ENCODE measurements at regions not wholly inside any gene's neighbourhood (a gene's known extent, or its start where the extent isn't known, plus 50 kb on each side); places are given as distances from the start of the nearest gene placed in this dataset.
"Not testable (repeated sequence)": the region's sequence is repeated elsewhere in the genome, so short reads cannot be mapped to it uniquely, and the experiment has no call there.

- DNase-seq; H3K27me3 ChIP-seq (replicated peaks in 2 of 5; ENCODE audit: control insufficient read depth in 4 of 5, insufficient read depth in 5 of 5, low read length in 4 of 5); POLR2A ChIA-PET; CTCF ChIA-PET; H3K9me3 ChIP-seq (ENCODE audit: control extremely low read depth in 1 of 5, control insufficient read depth in 4 of 5, insufficient read depth in 2 of 5, low read depth in 1 of 5, low read length in 4 of 5); H3K36me3 ChIP-seq (ENCODE audit: control insufficient read depth in 4 of 4, insufficient read depth in 4 of 4, low read length in 3 of 4); H3K27ac ChIP-seq (ENCODE audit: insufficient read depth in 1 of 2, low read depth in 1 of 2, low read length in 2 of 2, poor library complexity in 1 of 2, severe bottlenecking in 2 of 2); H3K4me3 ChIP-seq (ENCODE audit: control insufficient read depth in 1 of 7, extremely low read depth in 1 of 7, insufficient read depth in 4 of 7, low read depth in 2 of 7, low read length in 6 of 7); H3K4me1 ChIP-seq (ENCODE audit: control extremely low read depth in 1 of 4, control insufficient read depth in 4 of 4, insufficient read depth in 4 of 4, low read length in 3 of 4): not testable (repeated sequence)
- 81% methylated on average over 10 of the region's 11 CpGs for WGBS (ENCODE audit: insufficient coverage)
Measured at GRCh38 chrX:31014474-31014873, 57.4 kb downstream of the FTHL17 start.

GRCh38 chrX:31012509-31013025 is 59.3 kb downstream of the FTHL17 start:
- CTCF ChIA-PET = no interaction called here
- WGBS (ENCODE audit: insufficient coverage) = 84% methylated on average over 2 of the region's 6 CpGs
- POLR2A ChIA-PET = no interaction called here
- Histone ChIP-seq H3K27me3 (replicated peaks in 2 of 5; ENCODE audit: control insufficient read depth in 4 of 5, insufficient read depth in 5 of 5, low read length in 4 of 5) (no peaks in the 10 kb centered on the region), H3K4me3 (ENCODE audit: control insufficient read depth in 1 of 7, extremely low read depth in 1 of 7, insufficient read depth in 4 of 7, low read depth in 2 of 7, low read length in 6 of 7) (no peak overlapping the region), H3K27ac (ENCODE audit: insufficient read depth in 1 of 2, low read depth in 1 of 2, low read length in 2 of 2, poor library complexity in 1 of 2, severe bottlenecking in 2 of 2) (no peak overlapping the region), H3K36me3 (ENCODE audit: control insufficient read depth in 4 of 4, insufficient read depth in 4 of 4, low read length in 3 of 4) (no peaks in the 10 kb centered on the region), H3K4me1 (ENCODE audit: control extremely low read depth in 1 of 4, control insufficient read depth in 4 of 4, insufficient read depth in 4 of 4, low read length in 3 of 4) (no peaks in the 10 kb centered on the region), H3K9me3 (ENCODE audit: control extremely low read depth in 1 of 5, control insufficient read depth in 4 of 5, insufficient read depth in 2 of 5, low read depth in 1 of 5, low read length in 4 of 5) (no peaks in the 10 kb centered on the region)
- no peak for DNase-seq

GRCh38 chrX:31007321-31007720 is 64.5 kb downstream of the FTHL17 start:
- Histone ChIP-seq H3K27ac (ENCODE audit: insufficient read depth in 1 of 2, low read depth in 1 of 2, low read length in 2 of 2, poor library complexity in 1 of 2, severe bottlenecking in 2 of 2) (no peak overlapping the region), H3K27me3 (replicated peaks in 2 of 5; ENCODE audit: control insufficient read depth in 4 of 5, insufficient read depth in 5 of 5, low read length in 4 of 5) (no peaks in the 10 kb centered on the region), H3K4me3 (ENCODE audit: control insufficient read depth in 1 of 7, extremely low read depth in 1 of 7, insufficient read depth in 4 of 7, low read depth in 2 of 7, low read length in 6 of 7) (no peak overlapping the region), H3K9me3 (ENCODE audit: control extremely low read depth in 1 of 5, control insufficient read depth in 4 of 5, insufficient read depth in 2 of 5, low read depth in 1 of 5, low read length in 4 of 5) (no peaks in the 10 kb centered on the region), H3K36me3 (ENCODE audit: control insufficient read depth in 4 of 4, insufficient read depth in 4 of 4, low read length in 3 of 4) (no peaks in the 10 kb centered on the region), H3K4me1 (ENCODE audit: control extremely low read depth in 1 of 4, control insufficient read depth in 4 of 4, insufficient read depth in 4 of 4, low read length in 3 of 4) (no peaks in the 10 kb centered on the region)
- no peak for DNase-seq
- ChIA-PET CTCF (no interaction called here), POLR2A (no interaction called here)
- WGBS (ENCODE audit: insufficient coverage) = 75% methylated on average over 4 of the region's 4 CpGs

- Histone ChIP-seq H3K36me3 (ENCODE audit: control insufficient read depth in 4 of 4, insufficient read depth in 4 of 4, low read length in 3 of 4) (no peaks in the 10 kb centered on the region), H3K27ac (ENCODE audit: insufficient read depth in 1 of 2, low read depth in 1 of 2, low read length in 2 of 2, poor library complexity in 1 of 2, severe bottlenecking in 2 of 2) (no peak overlapping the region), H3K4me3 (ENCODE audit: control insufficient read depth in 1 of 7, extremely low read depth in 1 of 7, insufficient read depth in 4 of 7, low read depth in 2 of 7, low read length in 6 of 7) (no peak overlapping the region), H3K27me3 (replicated peaks in 2 of 5; ENCODE audit: control insufficient read depth in 4 of 5, insufficient read depth in 5 of 5, low read length in 4 of 5) (no peaks in the 10 kb centered on the region), H3K4me1 (ENCODE audit: control extremely low read depth in 1 of 4, control insufficient read depth in 4 of 4, insufficient read depth in 4 of 4, low read length in 3 of 4) (no peaks in the 10 kb centered on the region), H3K9me3 (ENCODE audit: control extremely low read depth in 1 of 5, control insufficient read depth in 4 of 5, insufficient read depth in 2 of 5, low read depth in 1 of 5, low read length in 4 of 5) (no peaks in the 10 kb centered on the region)
- ChIA-PET CTCF (no interaction called here), POLR2A (no interaction called here)
- no CpG with 5 or more reads among the region's 2 CpGs for WGBS (ENCODE audit: insufficient coverage)
- DNase-seq = no peak
Measured at GRCh38 chrX:31006027-31006426, 65.8 kb downstream of the FTHL17 start.

GRCh38 chrX:30997411-30997810 is 74.4 kb downstream of the FTHL17 start:
- no peak overlapping the region for H3K4me3 ChIP-seq (ENCODE audit: control insufficient read depth in 1 of 7, extremely low read depth in 1 of 7, insufficient read depth in 4 of 7, low read depth in 2 of 7, low read length in 6 of 7)
- 39% methylated on average over 2 of the region's 6 CpGs for WGBS (ENCODE audit: insufficient coverage)
- peaks cover 0 to 11% (median 2%) of the 10 kb centered on the region in 4 experiments for H3K4me1 ChIP-seq (ENCODE audit: control extremely low read depth in 1 of 4, control insufficient read depth in 4 of 4, insufficient read depth in 4 of 4, low read length in 3 of 4)
- H3K27me3 ChIP-seq (replicated peaks in 2 of 5; ENCODE audit: control insufficient read depth in 4 of 5, insufficient read depth in 5 of 5, low read length in 4 of 5) = no peaks in the 10 kb centered on the region
- no peak overlapping the region for H3K27ac ChIP-seq (ENCODE audit: insufficient read depth in 1 of 2, low read depth in 1 of 2, low read length in 2 of 2, poor library complexity in 1 of 2, severe bottlenecking in 2 of 2)
- H3K9me3 ChIP-seq (ENCODE audit: control extremely low read depth in 1 of 5, control insufficient read depth in 4 of 5, insufficient read depth in 2 of 5, low read depth in 1 of 5, low read length in 4 of 5) = no peaks in the 10 kb centered on the region
- no peak for DNase-seq
- ChIA-PET CTCF (no interaction called here), POLR2A (no interaction called here)
- no peaks in the 10 kb centered on the region for H3K36me3 ChIP-seq (ENCODE audit: control insufficient read depth in 4 of 4, insufficient read depth in 4 of 4, low read length in 3 of 4)

GRCh38 chrX:30995705-30996104 is 76.1 kb downstream of the FTHL17 start:
- 100% methylated on average over 2 of the region's 3 CpGs for WGBS (ENCODE audit: insufficient coverage)
- H3K4me3 ChIP-seq (ENCODE audit: control insufficient read depth in 1 of 7, extremely low read depth in 1 of 7, insufficient read depth in 4 of 7, low read depth in 2 of 7, low read length in 6 of 7) = no peak overlapping the region
- no peak for DNase-seq
- no peaks in the 10 kb centered on the region for H3K27me3 ChIP-seq (replicated peaks in 2 of 5; ENCODE audit: control insufficient read depth in 4 of 5, insufficient read depth in 5 of 5, low read length in 4 of 5)
- H3K27ac ChIP-seq (ENCODE audit: insufficient read depth in 1 of 2, low read depth in 1 of 2, low read length in 2 of 2, poor library complexity in 1 of 2, severe bottlenecking in 2 of 2) = no peak overlapping the region
- no peaks in the 10 kb centered on the region for H3K36me3 ChIP-seq (ENCODE audit: control insufficient read depth in 4 of 4, insufficient read depth in 4 of 4, low read length in 3 of 4)
- ChIA-PET CTCF (no interaction called here), POLR2A (no interaction called here)
- peaks cover 0 to 21% (median 4%) of the 10 kb centered on the region in 4 experiments for H3K4me1 ChIP-seq (ENCODE audit: control extremely low read depth in 1 of 4, control insufficient read depth in 4 of 4, insufficient read depth in 4 of 4, low read length in 3 of 4)
- H3K9me3 ChIP-seq (ENCODE audit: control extremely low read depth in 1 of 5, control insufficient read depth in 4 of 5, insufficient read depth in 2 of 5, low read depth in 1 of 5, low read length in 4 of 5) = no peaks in the 10 kb centered on the region

GRCh38 chrX:30995060-30995700 is 76.7 kb downstream of the FTHL17 start:
- no peaks in the 10 kb centered on the region for H3K27me3 ChIP-seq (replicated peaks in 2 of 5; ENCODE audit: control insufficient read depth in 4 of 5, insufficient read depth in 5 of 5, low read length in 4 of 5)
- ChIA-PET POLR2A (no interaction called here), CTCF (no interaction called here)
- WGBS (ENCODE audit: insufficient coverage) = no CpG with 5 or more reads among the region's 1 CpG
- no peaks in the 10 kb centered on the region for H3K36me3 ChIP-seq (ENCODE audit: control insufficient read depth in 4 of 4, insufficient read depth in 4 of 4, low read length in 3 of 4)
- no peak overlapping the region for H3K27ac ChIP-seq (ENCODE audit: insufficient read depth in 1 of 2, low read depth in 1 of 2, low read length in 2 of 2, poor library complexity in 1 of 2, severe bottlenecking in 2 of 2)
- no peaks in the 10 kb centered on the region for H3K9me3 ChIP-seq (ENCODE audit: control extremely low read depth in 1 of 5, control insufficient read depth in 4 of 5, insufficient read depth in 2 of 5, low read depth in 1 of 5, low read length in 4 of 5)
- peaks cover 0 to 21% (median 4%) of the 10 kb centered on the region in 4 experiments for H3K4me1 ChIP-seq (ENCODE audit: control extremely low read depth in 1 of 4, control insufficient read depth in 4 of 4, insufficient read depth in 4 of 4, low read length in 3 of 4)
- DNase-seq = no peak
- H3K4me3 ChIP-seq (ENCODE audit: control insufficient read depth in 1 of 7, extremely low read depth in 1 of 7, insufficient read depth in 4 of 7, low read depth in 2 of 7, low read length in 6 of 7) = no peak overlapping the region
